HepG2 (cell line): ENCODE measurements at regions not wholly inside any gene's neighbourhood (a gene's known extent, or its start where the extent isn't known, plus 50 kb on each side); places are given as distances from the start of the nearest gene placed in this dataset.
A peak's percentile ranks its signal among the peaks of the same experiment; 100 is the strongest.

Source experiments
- BORCS8-MEF2B ChIP-seq: sonication (generic); formaldehyde crosslinking; IDR thresholded peaks from 2 replicates; pipeline ENCODE4 v1.8.0; 2022; ENCODE audit warnings: mild to moderate bottlenecking, missing genetic modification reagents
- CBFB ChIP-seq: sonication (generic); formaldehyde crosslinking; IDR thresholded peaks from 2 replicates; pipeline ENCODE4 v1.4.0; 2020; ENCODE audit warnings: missing genetic modification reagents
- CENPX ChIP-seq: sonication (generic); formaldehyde crosslinking; IDR thresholded peaks from 2 replicates; pipeline ENCODE4 v1.9.0; 2021; ENCODE audit warnings: mild to moderate bottlenecking, missing genetic modification reagents, moderate library complexity
- ETS1 ChIP-seq: sonication (generic); formaldehyde crosslinking; IDR thresholded peaks from 2 replicates; pipeline ENCODE4 v1.4.0; 2020; ENCODE audit warnings: missing genetic modification reagents
- HDAC2 ChIP-seq: sonication (generic); formaldehyde crosslinking; IDR thresholded peaks from 2 replicates; pipeline ENCODE4 v1.4.0; 2020; ENCODE audit warnings: missing genetic modification reagents
- KLF13 ChIP-seq: sonication (generic); formaldehyde crosslinking; IDR thresholded peaks from 2 replicates; pipeline ENCODE4 v1.4.0; 2020; ENCODE audit warnings: mild to moderate bottlenecking, missing genetic modification reagents
- MIER3 ChIP-seq: IDR thresholded peaks from 2 replicates; pipeline ENCODE4 v1.6.1; 2016; ENCODE audit warnings: missing compliant biosample characterization, borderline replicate concordance
- PAF1 ChIP-seq: IDR thresholded peaks from 2 replicates; pipeline ENCODE4 v1.6.1; 2016; ENCODE audit warnings: missing genetic modification reagents, missing compliant biosample characterization
- SMARCE1 ChIP-seq: fragments of 450-650 bp; IDR thresholded peaks from 2 replicates; pipeline ENCODE4 v1.6.1; 2017; ENCODE audit warnings: borderline replicate concordance
- SNAPC5 ChIP-seq: sonication (generic); formaldehyde crosslinking; IDR thresholded peaks from 2 replicates; pipeline ENCODE4 v1.8.1; 2023; ENCODE audit warnings: mild to moderate bottlenecking, missing genetic modification reagents, borderline replicate concordance
- SP140L ChIP-seq: sonication (generic); formaldehyde crosslinking; IDR thresholded peaks from 2 replicates; pipeline ENCODE4 v1.4.0; 2020; ENCODE audit warnings: missing genetic modification reagents, borderline replicate concordance
- SRSF1 ChIP-seq: fragments of 200-400 bp; formaldehyde crosslinking; optimal IDR thresholded peaks from 2 replicates; pipeline ENCODE3; 2017; ENCODE audit warnings: mild to moderate bottlenecking, low read depth, low read length, moderate library complexity
- TCF7L2 ChIP-seq: IDR thresholded peaks from 2 replicates; pipeline ENCODE4 v1.6.1; 2011; ENCODE audit warnings: mild to moderate bottlenecking, low read depth, low read length, moderate library complexity
- TFDP1 ChIP-seq: IDR thresholded peaks from 2 replicates; pipeline ENCODE4 v1.6.1; 2016; ENCODE audit warnings: missing compliant biosample characterization, missing genetic modification reagents, borderline replicate concordance
- TRIM24 ChIP-seq: sonication (generic); formaldehyde crosslinking; IDR thresholded peaks from 2 replicates; pipeline ENCODE4 v1.8.0; 2022; ENCODE audit warnings: mild to moderate bottlenecking, missing genetic modification reagents
- ZBTB7A ChIP-seq: sonication (generic); formaldehyde crosslinking; IDR thresholded peaks from 2 replicates; pipeline ENCODE4 v1.8.0; 2022; ENCODE audit warnings: mild to moderate bottlenecking, missing genetic modification reagents
- ZFP82 ChIP-seq: sonication (generic); formaldehyde crosslinking; IDR thresholded peaks from 2 replicates; pipeline ENCODE4 v1.5.1; 2020; ENCODE audit warnings: mild to moderate bottlenecking, missing genetic modification reagents, borderline replicate concordance
- ZNF275 ChIP-seq: sonication (generic); formaldehyde crosslinking; IDR thresholded peaks from 2 replicates; pipeline ENCODE4 v1.8.0; 2022; ENCODE audit warnings: missing genetic modification reagents, mild to moderate bottlenecking, inconsistent platforms, borderline replicate concordance
- ZNF276 ChIP-seq: sonication (generic); formaldehyde crosslinking; IDR thresholded peaks from 2 replicates; pipeline ENCODE4 v1.4.0; 2020; ENCODE audit warnings: mild to moderate bottlenecking, low read depth, missing genetic modification reagents
- ZNF329 ChIP-seq: sonication (generic); formaldehyde crosslinking; IDR thresholded peaks from 2 replicates; pipeline ENCODE4 v1.9.0; 2021; ENCODE audit warnings: low read depth, mild to moderate bottlenecking, missing genetic modification reagents
- ZNF883 ChIP-seq: sonication (generic); formaldehyde crosslinking; IDR thresholded peaks from 2 replicates; pipeline ENCODE4 v1.5.1; 2020; ENCODE audit warnings: mild to moderate bottlenecking, missing genetic modification reagents; ENCODE audit errors: not compliant biosample characterization
- TF ChIP-seq, protein P1 (sequence below): fragments of 450-650 bp; IDR thresholded peaks from 2 replicates; pipeline ENCODE4 v1.6.1; 2017; ENCODE audit warnings: mild to moderate bottlenecking

DNA sequence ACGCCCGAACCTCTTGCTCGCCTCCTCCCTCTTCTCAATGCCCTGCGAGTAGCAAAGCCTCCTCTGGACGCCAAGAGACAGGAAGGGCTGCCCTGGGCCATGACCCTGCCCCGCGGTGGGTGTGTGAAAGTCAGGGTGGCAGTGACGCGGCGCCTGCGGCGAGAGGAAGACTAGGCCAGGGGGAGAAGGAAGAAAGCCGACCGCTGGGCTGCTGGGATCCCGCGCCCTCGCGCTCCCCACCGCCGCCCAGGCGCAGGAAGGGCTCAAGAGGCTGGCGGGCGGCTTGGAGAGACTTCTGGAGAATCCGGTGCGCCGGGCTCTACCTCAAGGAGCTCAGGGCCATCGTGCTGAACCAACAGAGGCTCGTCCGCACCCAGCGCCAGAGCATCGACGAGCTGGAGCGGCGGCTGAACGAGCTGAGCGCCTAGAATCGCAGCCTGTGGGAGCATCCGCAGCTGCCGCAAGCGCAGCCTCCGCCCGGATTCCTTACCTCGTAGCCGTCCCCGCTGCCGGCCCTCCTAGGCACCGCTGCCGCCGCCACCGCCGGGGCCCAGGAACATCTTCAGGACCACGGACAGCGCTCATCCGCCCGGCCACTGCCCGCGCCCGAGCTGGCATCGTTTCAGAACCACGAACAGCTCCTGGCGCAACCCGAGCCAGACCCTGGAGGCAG, 105.0 kb upstream of the PRB2 start (continued):
- TF ChIP-seq, protein P1, sequence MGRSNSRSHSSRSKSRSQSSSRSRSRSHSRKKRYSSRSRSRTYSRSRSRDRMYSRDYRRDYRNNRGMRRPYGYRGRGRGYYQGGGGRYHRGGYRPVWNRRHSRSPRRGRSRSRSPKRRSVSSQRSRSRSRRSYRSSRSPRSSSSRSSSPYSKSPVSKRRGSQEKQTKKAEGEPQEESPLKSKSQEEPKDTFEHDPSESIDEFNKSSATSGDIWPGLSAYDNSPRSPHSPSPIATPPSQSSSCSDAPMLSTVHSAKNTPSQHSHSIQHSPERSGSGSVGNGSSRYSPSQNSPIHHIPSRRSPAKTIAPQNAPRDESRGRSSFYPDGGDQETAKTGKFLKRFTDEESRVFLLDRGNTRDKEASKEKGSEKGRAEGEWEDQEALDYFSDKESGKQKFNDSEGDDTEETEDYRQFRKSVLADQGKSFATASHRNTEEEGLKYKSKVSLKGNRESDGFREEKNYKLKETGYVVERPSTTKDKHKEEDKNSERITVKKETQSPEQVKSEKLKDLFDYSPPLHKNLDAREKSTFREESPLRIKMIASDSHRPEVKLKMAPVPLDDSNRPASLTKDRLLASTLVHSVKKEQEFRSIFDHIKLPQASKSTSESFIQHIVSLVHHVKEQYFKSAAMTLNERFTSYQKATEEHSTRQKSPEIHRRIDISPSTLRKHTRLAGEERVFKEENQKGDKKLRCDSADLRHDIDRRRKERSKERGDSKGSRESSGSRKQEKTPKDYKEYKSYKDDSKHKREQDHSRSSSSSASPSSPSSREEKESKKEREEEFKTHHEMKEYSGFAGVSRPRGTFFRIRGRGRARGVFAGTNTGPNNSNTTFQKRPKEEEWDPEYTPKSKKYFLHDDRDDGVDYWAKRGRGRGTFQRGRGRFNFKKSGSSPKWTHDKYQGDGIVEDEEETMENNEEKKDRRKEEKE = no peak
- TF ChIP-seq SRSF1 = no peak
- TF ChIP-seq SNAPC5 (CRISPR knock-in tag) = peak; percentile 97
- peak; percentile 47; the same call in 1 of the 2 replicates for TF ChIP-seq TFDP1 (CRISPR knock-in tag)
- TF ChIP-seq TRIM24 (CRISPR knock-in tag) = no peak
- peak; percentile 95; the same call in 1 of the 2 replicates for TF ChIP-seq ZFP82 (CRISPR knock-in tag)
- peak; percentile 77 for TF ChIP-seq ZBTB7A
- peak; percentile 87; the same call in 1 of the 2 replicates for TF ChIP-seq ZNF276 (CRISPR knock-in tag)
- no peak for TF ChIP-seq SMARCE1
- peak; percentile 99 for TF ChIP-seq ETS1 (CRISPR knock-in tag)
- no peak for TF ChIP-seq TCF7L2
- TF ChIP-seq KLF13 (CRISPR knock-in tag) = 0 out of 2 replicates have a peak, but pooled peaks have one; percentile 80
- peak; percentile 99; the same call in 1 of the 2 replicates for TF ChIP-seq SP140L (CRISPR knock-in tag)
- no peak for TF ChIP-seq PAF1
- TF ChIP-seq ZNF275 (CRISPR knock-in tag) = peak; percentile 93
- TF ChIP-seq ZNF329 (CRISPR knock-in tag) = peak; percentile 92
- TF ChIP-seq BORCS8-MEF2B (CRISPR knock-in tag) = peak; percentile 99
- peak; percentile 94 for TF ChIP-seq HDAC2 (CRISPR knock-in tag)
- TF ChIP-seq CBFB = peak; percentile 79
- peak; percentile 99 for TF ChIP-seq ZNF883
- peak; percentile 95 for TF ChIP-seq MIER3 (CRISPR knock-in tag)
- TF ChIP-seq CENPX (CRISPR knock-in tag) = no peak
